CD8-positive, alpha-beta memory T cell (primary cell): ENCODE measurements at regions not wholly inside any gene's neighbourhood (a gene's known extent, or its start where the extent isn't known, plus 50 kb on each side); places are given as distances from the start of the nearest gene placed in this dataset.
A peak's percentile ranks its signal among the peaks of the same experiment; 100 is the strongest.

Experiments
- CTCF ChIA-PET: fragments of 350-600 bp; sonication (Branson Sonifier 250); formaldehyde crosslinking; loops from one replicate; lab custom pipeline; 2021; ENCODE audit warnings: antibody characterized with exemption; lab: Charles Lee
- POLR2A ChIA-PET: fragments of 350-600 bp; sonication (Branson Sonifier 250); formaldehyde crosslinking; loops from one replicate; lab custom pipeline; 2021; ENCODE audit warnings: antibody characterized with exemption; lab: Charles Lee
- DNase-seq, 5 donors: peaks; one replicate each; pipeline versions ENCODE4 v3.0.0 to v3.0.0-alpha.2; 2020 to 2022; ENCODE audit warnings: mixed read lengths in 1 of 5
- H3K27ac ChIP-seq: one replicate; pipeline ENCODE4 v1.7.0; 2013; ENCODE audit warnings: low read depth, mild to moderate bottlenecking, low read length, moderate library complexity
- H3K27me3 ChIP-seq: 2 replicates; pipeline ENCODE4 v1.7.0; 2013; ENCODE audit warnings: low read length, mild to moderate bottlenecking; ENCODE audit not compliant: insufficient read depth, poor library complexity, severe bottlenecking
- H3K36me3 ChIP-seq: 2 replicates; pipeline ENCODE4 v1.7.0; 2013; ENCODE audit warnings: mild to moderate bottlenecking, low read length, moderate library complexity; ENCODE audit not compliant: insufficient read depth
- H3K4me1 ChIP-seq: 2 replicates; pipeline ENCODE4 v1.7.0; 2013; ENCODE audit warnings: mild to moderate bottlenecking, low read length, moderate library complexity; ENCODE audit not compliant: insufficient read depth
- H3K4me3 ChIP-seq: 2 replicates; pipeline ENCODE4 v1.7.0; 2013; ENCODE audit warnings: mild to moderate bottlenecking, low read length
- H3K9me3 ChIP-seq: 2 replicates; pipeline ENCODE4 v1.7.0; 2013; ENCODE audit warnings: mild to moderate bottlenecking, low read length
- H3K27ac Mint-ChIP-seq, 8 donors: one replicate each; pipeline ENCODE4 v1.8.0; 2020 to 2021; ENCODE audit warnings: mixed read lengths in 8 of 8, mild to moderate bottlenecking in 6 of 8, inconsistent platforms in 3 of 8, moderate library complexity in 3 of 8
- H3K27me3 Mint-ChIP-seq, 2 donors: one replicate each; pipeline ENCODE4 v1.8.0; 2020 to 2021; ENCODE audit warnings: mixed read lengths in 2 of 2, mild to moderate bottlenecking in 1 of 2, moderate library complexity in 1 of 2
- H3K36me3 Mint-ChIP-seq, 3 donors: one replicate each; pipeline ENCODE4 v1.8.0; 2020 to 2021; ENCODE audit warnings: mixed read lengths in 3 of 3, inconsistent platforms in 1 of 3, mild to moderate bottlenecking in 1 of 3
- H3K4me1 Mint-ChIP-seq, 3 donors: one replicate each; pipeline ENCODE4 v1.8.0; 2020 to 2021; ENCODE audit warnings: mixed read lengths in 3 of 3, inconsistent platforms in 1 of 3, mild to moderate bottlenecking in 1 of 3
- H3K4me3 Mint-ChIP-seq, 7 donors: one replicate each; pipeline ENCODE4 v1.8.0; 2020 to 2021; ENCODE audit warnings: mixed read lengths in 7 of 7, mild to moderate bottlenecking in 6 of 7, moderate library complexity in 4 of 7, inconsistent platforms in 2 of 7
- H3K9me3 Mint-ChIP-seq, 5 donors: one replicate each; pipeline ENCODE4 v1.8.0; 2020 to 2022; ENCODE audit warnings: mixed read lengths in 5 of 5, mild to moderate bottlenecking in 3 of 5, moderate library complexity in 2 of 5, inconsistent platforms in 1 of 5

- DNase-seq = no peak
- Histone ChIP-seq H3K27me3 (no peaks in the 10 kb centered on the region), H3K4me1 (peaks cover 50% of the 10 kb centered on the region), H3K9me3 (no peaks in the 10 kb centered on the region), H3K4me3 (no peak overlapping the region), H3K36me3 (no peaks in the 10 kb centered on the region), H3K27ac (no peak overlapping the region)
- ChIA-PET CTCF (interaction anchor here (0.8 to 1.0 kb wide), 2 partner anchors 9 to 12 kb away, joined by 3 read pairs; no protein-coding TSS in a partner anchor), POLR2A (no interaction called here)
- Mint-ChIP-seq H3K27ac (peak overlapping the region in 7 of 8 donors; percentile 9 to 91 (median 37)), H3K36me3 (peaks cover 0 to 27% (median 2%) of the 10 kb centered on the region in 3 donors), H3K9me3 (peaks cover 0 to 8% (median 0%) of the 10 kb centered on the region in 5 donors), H3K4me3 (peak overlapping the region in 4 of 7 donors; percentile 12 to 39 (median 20)), H3K27me3 (no peaks in the 10 kb centered on the region), H3K4me1 (peaks cover 66 to 82% (median 75%) of the 10 kb centered on the region in 3 donors)
Measured at GRCh38 chr3:18739099-18739433, 313.9 kb upstream of the SATB1 start.

GRCh38 chr3:18738393-18739098 is 313.4 kb upstream of the SATB1 start:
- Histone ChIP-seq H3K36me3 (no peaks in the 10 kb centered on the region), H3K4me1 (peaks cover 45% of the 10 kb centered on the region), H3K4me3 (no peak overlapping the region), H3K27me3 (no peaks in the 10 kb centered on the region), H3K9me3 (no peaks in the 10 kb centered on the region), H3K27ac (no peak overlapping the region)
- Mint-ChIP-seq H3K4me3 (peak overlapping the region in 2 of 7 donors; percentile 12 to 39), H3K4me1 (peaks cover 63 to 77% (median 70%) of the 10 kb centered on the region in 3 donors), H3K36me3 (peaks cover 0 to 27% (median 2%) of the 10 kb centered on the region in 3 donors), H3K27ac (peak overlapping the region in 7 of 8 donors; percentile 9 to 91 (median 52)), H3K27me3 (no peaks in the 10 kb centered on the region), H3K9me3 (peaks cover 0 to 8% (median 0%) of the 10 kb centered on the region in 5 donors)
- ChIA-PET CTCF (interaction anchor here (0.8 to 1.1 kb wide), 3 partner anchors 8 to 23 kb away, joined by 3 read pairs; no protein-coding TSS in a partner anchor), POLR2A (no interaction called here)
- no peak for DNase-seq

GRCh38 chr3:18735005-18735404 is 309.9 kb upstream of the SATB1 start:
- Mint-ChIP-seq H3K4me3 (no peak overlapping the region), H3K27ac (peak overlapping the region in 1 of 8 donors; percentile 10), H3K4me1 (peaks cover 44 to 60% (median 59%) of the 10 kb centered on the region in 3 donors), H3K36me3 (peaks cover 0 to 34% (median 2%) of the 10 kb centered on the region in 3 donors), H3K27me3 (no peaks in the 10 kb centered on the region), H3K9me3 (peaks cover 0 to 8% (median 0%) of the 10 kb centered on the region in 5 donors)
- Histone ChIP-seq H3K9me3 (no peaks in the 10 kb centered on the region), H3K4me1 (peaks cover 17% of the 10 kb centered on the region), H3K4me3 (no peak overlapping the region), H3K27me3 (no peaks in the 10 kb centered on the region), H3K27ac (no peak overlapping the region), H3K36me3 (no peaks in the 10 kb centered on the region)
- no peak for DNase-seq
- CTCF ChIA-PET = interaction anchor here (0.8 kb wide), 1 partner anchor 9 kb away, joined by 3 read pairs; no protein-coding TSS in a partner anchor
- POLR2A ChIA-PET = interaction anchor here (1.1 kb wide), 1 partner anchor 305 kb away, joined by 3 read pairs; no protein-coding TSS in a partner anchor

- H3K27ac Mint-ChIP-seq = peak overlapping the region in 1 of 8 donors; percentile 45
- peaks cover 0 to 34% (median 2%) of the 10 kb centered on the region in 3 donors for H3K36me3 Mint-ChIP-seq
- no peak overlapping the region for H3K4me3 Mint-ChIP-seq
- peaks cover 39 to 60% (median 59%) of the 10 kb centered on the region in 3 donors for H3K4me1 Mint-ChIP-seq
- Histone ChIP-seq H3K27ac (no peak overlapping the region), H3K4me3 (no peak overlapping the region), H3K36me3 (no peaks in the 10 kb centered on the region), H3K27me3 (no peaks in the 10 kb centered on the region), H3K4me1 (peaks cover 10% of the 10 kb centered on the region), H3K9me3 (no peaks in the 10 kb centered on the region)
- no peak for DNase-seq
- ChIA-PET POLR2A (interaction anchor here (1.1 kb wide), 1 partner anchor 305 kb away, joined by 3 read pairs; no protein-coding TSS in a partner anchor), CTCF (interaction anchor here (0.8 kb wide), 1 partner anchor 9 kb away, joined by 3 read pairs; no protein-coding TSS in a partner anchor)
- H3K9me3 Mint-ChIP-seq = peaks cover 0 to 8% (median 0%) of the 10 kb centered on the region in 5 donors
- H3K27me3 Mint-ChIP-seq = no peaks in the 10 kb centered on the region
Measured at GRCh38 chr3:18734309-18734708, 309.2 kb upstream of the SATB1 start.

- no peaks in the 10 kb centered on the region for H3K36me3 ChIP-seq
- Mint-ChIP-seq H3K27ac (no peak overlapping the region), H3K36me3 (peaks cover 0 to 29% (median 3%) of the 10 kb centered on the region in 3 donors), H3K9me3 (peaks cover 0 to 8% (median 0%) of the 10 kb centered on the region in 5 donors), H3K27me3 (no peaks in the 10 kb centered on the region), H3K4me3 (no peak overlapping the region), H3K4me1 (peaks cover 28 to 56% (median 56%) of the 10 kb centered on the region in 3 donors)
- ChIA-PET CTCF (interaction anchor here (1.1 kb wide), 1 partner anchor 26 kb away, joined by 3 read pairs; no protein-coding TSS in a partner anchor), POLR2A (interaction anchor here (0.6 kb wide), 1 partner anchor 9 kb away, joined by 4 read pairs; no protein-coding TSS in a partner anchor)
- no peak for DNase-seq
- H3K4me1 ChIP-seq = peaks cover 16% of the 10 kb centered on the region
- no peaks in the 10 kb centered on the region for H3K27me3 ChIP-seq
- no peak overlapping the region for H3K27ac ChIP-seq
- H3K4me3 ChIP-seq = no peak overlapping the region
- no peaks in the 10 kb centered on the region for H3K9me3 ChIP-seq
Measured at GRCh38 chr3:18732474-18732873, 307.3 kb upstream of the SATB1 start.

DNA sequence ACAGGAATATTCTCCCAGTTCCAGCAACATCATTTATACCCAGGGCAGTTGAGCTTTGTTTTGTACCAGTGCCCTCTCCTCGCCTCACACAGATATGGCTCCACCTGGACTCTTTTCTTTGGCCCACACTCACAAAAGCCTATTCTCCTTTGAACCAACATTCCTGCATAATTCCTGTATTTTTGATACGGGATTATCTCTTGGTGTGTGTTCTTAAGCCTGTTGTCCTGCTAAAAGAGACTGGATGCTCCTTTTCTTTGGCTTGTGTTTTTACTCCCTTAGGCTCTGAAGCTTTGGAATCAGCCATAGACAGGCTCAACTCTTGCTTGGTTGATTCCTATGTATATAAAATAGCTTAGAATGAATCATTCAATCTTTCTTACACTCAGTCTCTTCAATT is 305.4 kb upstream of the SATB1 start:
- Histone ChIP-seq H3K27ac (no peak overlapping the region), H3K9me3 (no peaks in the 10 kb centered on the region), H3K36me3 (no peaks in the 10 kb centered on the region), H3K4me1 (peaks cover 34% of the 10 kb centered on the region), H3K4me3 (no peak overlapping the region), H3K27me3 (no peaks in the 10 kb centered on the region)
- no peaks in the 10 kb centered on the region for H3K27me3 Mint-ChIP-seq
- no peak for DNase-seq
- peaks cover 0 to 26% (median 5%) of the 10 kb centered on the region in 3 donors for H3K36me3 Mint-ChIP-seq
- CTCF ChIA-PET = interaction anchor here (1.0 to 1.5 kb wide), 3 partner anchors 8 to 171 kb away, joined by 3 to 5 read pairs (median 3); no protein-coding TSS in a partner anchor
- H3K4me1 Mint-ChIP-seq = peaks cover 42 to 65% (median 63%) of the 10 kb centered on the region in 3 donors
- no peak overlapping the region for H3K27ac Mint-ChIP-seq
- H3K4me3 Mint-ChIP-seq = no peak overlapping the region
- POLR2A ChIA-PET = interaction anchor here (0.8 kb wide), 1 partner anchor 11 kb away, joined by 3 read pairs; no protein-coding TSS in a partner anchor
- no peaks in the 10 kb centered on the region for H3K9me3 Mint-ChIP-seq

- Mint-ChIP-seq H3K9me3 (no peaks in the 10 kb centered on the region), H3K27me3 (no peaks in the 10 kb centered on the region), H3K4me3 (no peak overlapping the region), H3K4me1 (peaks cover 48 to 72% (median 69%) of the 10 kb centered on the region in 3 donors), H3K27ac (peak overlapping the region in 2 of 8 donors; percentile 10 to 67), H3K36me3 (peaks cover 0 to 18% (median 5%) of the 10 kb centered on the region in 3 donors)
- ChIA-PET POLR2A (interaction anchor here (0.8 kb wide), 1 partner anchor 10 kb away, joined by 3 read pairs; no protein-coding TSS in a partner anchor), CTCF (interaction anchor here (1.0 to 1.5 kb wide), 3 partner anchors 9 to 170 kb away, joined by 3 to 5 read pairs (median 3); no protein-coding TSS in a partner anchor)
- no peak for DNase-seq
- H3K27ac ChIP-seq = no peak overlapping the region
- H3K9me3 ChIP-seq = no peaks in the 10 kb centered on the region
- no peaks in the 10 kb centered on the region for H3K36me3 ChIP-seq
- H3K4me1 ChIP-seq = peaks cover 43% of the 10 kb centered on the region
- no peaks in the 10 kb centered on the region for H3K27me3 ChIP-seq
- no peak overlapping the region for H3K4me3 ChIP-seq
Measured at GRCh38 chr3:18729671-18730070, 304.5 kb upstream of the SATB1 start.
